Vagina (tissue), 2 donors: ENCODE measurements at regions not wholly inside any gene's neighbourhood (a gene's known extent, or its start where the extent isn't known, plus 50 kb on each side); places are given as distances from the start of the nearest gene placed in this dataset.

Experiments used
- DNase-seq, 2 donors: peaks; one replicate each; pipeline ENCODE4 v3.0.0-alpha.2; 2017; ENCODE audit errors: extremely low spot score in 2 of 2
- H3K27ac ChIP-seq: fragments of 200-600 bp; sonication (generic); one replicate; pipeline ENCODE4 v1.5.1; 2019
- H3K27me3 ChIP-seq: fragments of 200-600 bp; sonication (generic); one replicate; pipeline ENCODE4 v1.5.1; 2019
- H3K36me3 ChIP-seq, 2 donors: fragments of 200-600 bp; sonication (generic); one replicate each; pipeline ENCODE4 v1.5.1; 2017 to 2019
- H3K4me1 ChIP-seq: fragments of 200-600 bp; sonication (generic); one replicate; pipeline ENCODE4 v1.5.1; 2019
- H3K4me3 ChIP-seq, 2 donors: fragments of 200-600 bp; sonication (generic); 1 replicate in 1 of 2; 2 replicates in 1 of 2; pipeline ENCODE4 v1.5.1; 2016 to 2019
- H3K9me3 ChIP-seq: fragments of 200-600 bp; sonication (generic); one replicate; pipeline ENCODE4 v1.5.1; 2019
- POLR2A ChIP-seq, 2 donors: fragments of 450-650 bp; IDR thresholded peaks; one replicate each; pipeline ENCODE4 v1.6.1; 2017; ENCODE audit warnings: antibody characterized with exemption in 2 of 2, mild to moderate bottlenecking in 2 of 2, moderate library complexity in 2 of 2
- POLR2AphosphoS5 ChIP-seq, 2 donors: sonication (generic); formaldehyde crosslinking; IDR thresholded peaks; one replicate each; pipeline ENCODE4 v1.9.0; 2017; ENCODE audit warnings: antibody characterized with exemption in 2 of 2, mild to moderate bottlenecking in 2 of 2, low read depth in 1 of 2; ENCODE audit not compliant: insufficient read depth in 1 of 2
- intact Hi-C: fragments of 100-400 bp; cut with DNase I; formaldehyde crosslinking; loops from one replicate; pipeline ENCODE4 v1.15.1; 2023
- TF ChIP-seq, protein P1 (sequence below), 3 experiments: fragments of 450-650 bp in 2 of 3; fragments of 200-600 bp in 1 of 3; sonication (generic) in 1 of 3; IDR thresholded peaks; one replicate each; pipeline ENCODE4 v1.5.1; 2017 to 2019; ENCODE audit warnings: antibody characterized with exemption in 3 of 3, mild to moderate bottlenecking in 2 of 3, moderate library complexity in 2 of 3

DNA sequence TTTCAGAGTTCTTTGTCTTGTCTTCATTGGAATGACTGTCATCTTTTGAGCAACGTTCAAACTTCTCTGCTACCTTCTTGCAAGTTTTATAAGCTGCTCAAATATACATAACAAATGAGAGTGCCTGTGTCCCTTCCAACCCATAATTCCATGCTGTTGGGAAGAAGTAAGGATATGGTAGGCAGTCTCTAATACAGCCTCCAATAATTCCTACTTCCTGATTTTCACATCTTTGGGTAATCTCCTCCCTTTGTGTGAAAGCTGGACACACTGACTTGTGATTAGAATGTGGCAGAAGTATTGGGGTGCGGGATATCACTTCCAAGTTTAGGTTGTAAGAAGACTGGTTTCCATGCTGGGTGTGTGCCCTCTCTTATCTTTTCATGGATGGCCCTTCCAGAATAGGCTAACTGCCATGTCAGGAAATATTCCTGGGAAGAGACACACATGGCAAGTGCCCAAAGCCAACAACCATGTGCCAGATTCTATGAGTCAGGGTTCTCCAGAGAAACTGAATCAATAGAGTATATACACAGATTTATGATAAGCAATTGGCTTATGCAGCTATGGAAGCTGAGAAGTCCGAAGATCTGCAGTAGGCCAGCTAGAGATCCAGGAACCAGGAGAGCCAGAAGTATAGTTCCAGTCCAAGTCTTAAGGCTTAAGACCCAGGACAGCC, 531.3 kb downstream of the NTRK2 start:
- no peaks in the 10 kb centered on the region for H3K36me3 ChIP-seq
- peaks cover 23% of the 10 kb centered on the region for H3K4me1 ChIP-seq
- peak overlapping the region; percentile 58 for H3K27ac ChIP-seq
- TF ChIP-seq, protein P1, sequence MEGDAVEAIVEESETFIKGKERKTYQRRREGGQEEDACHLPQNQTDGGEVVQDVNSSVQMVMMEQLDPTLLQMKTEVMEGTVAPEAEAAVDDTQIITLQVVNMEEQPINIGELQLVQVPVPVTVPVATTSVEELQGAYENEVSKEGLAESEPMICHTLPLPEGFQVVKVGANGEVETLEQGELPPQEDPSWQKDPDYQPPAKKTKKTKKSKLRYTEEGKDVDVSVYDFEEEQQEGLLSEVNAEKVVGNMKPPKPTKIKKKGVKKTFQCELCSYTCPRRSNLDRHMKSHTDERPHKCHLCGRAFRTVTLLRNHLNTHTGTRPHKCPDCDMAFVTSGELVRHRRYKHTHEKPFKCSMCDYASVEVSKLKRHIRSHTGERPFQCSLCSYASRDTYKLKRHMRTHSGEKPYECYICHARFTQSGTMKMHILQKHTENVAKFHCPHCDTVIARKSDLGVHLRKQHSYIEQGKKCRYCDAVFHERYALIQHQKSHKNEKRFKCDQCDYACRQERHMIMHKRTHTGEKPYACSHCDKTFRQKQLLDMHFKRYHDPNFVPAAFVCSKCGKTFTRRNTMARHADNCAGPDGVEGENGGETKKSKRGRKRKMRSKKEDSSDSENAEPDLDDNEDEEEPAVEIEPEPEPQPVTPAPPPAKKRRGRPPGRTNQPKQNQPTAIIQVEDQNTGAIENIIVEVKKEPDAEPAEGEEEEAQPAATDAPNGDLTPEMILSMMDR (IDR thresholded peaks at IDR 0.05): no peak
- TF ChIP-seq POLR2A (IDR thresholded peaks at IDR 0.05) (no peak), POLR2AphosphoS5 (IDR thresholded peaks at IDR 0.05; ENCODE audit: insufficient read depth in 1 of 2, low read depth in 1 of 2) (no peak)
- H3K9me3 ChIP-seq: no peaks in the 10 kb centered on the region
- no peaks in the 10 kb centered on the region for H3K27me3 ChIP-seq
- intact Hi-C loops: no loop called here
- H3K4me3 ChIP-seq: no peak overlapping the region
- DNase-seq: no peak

DNA sequence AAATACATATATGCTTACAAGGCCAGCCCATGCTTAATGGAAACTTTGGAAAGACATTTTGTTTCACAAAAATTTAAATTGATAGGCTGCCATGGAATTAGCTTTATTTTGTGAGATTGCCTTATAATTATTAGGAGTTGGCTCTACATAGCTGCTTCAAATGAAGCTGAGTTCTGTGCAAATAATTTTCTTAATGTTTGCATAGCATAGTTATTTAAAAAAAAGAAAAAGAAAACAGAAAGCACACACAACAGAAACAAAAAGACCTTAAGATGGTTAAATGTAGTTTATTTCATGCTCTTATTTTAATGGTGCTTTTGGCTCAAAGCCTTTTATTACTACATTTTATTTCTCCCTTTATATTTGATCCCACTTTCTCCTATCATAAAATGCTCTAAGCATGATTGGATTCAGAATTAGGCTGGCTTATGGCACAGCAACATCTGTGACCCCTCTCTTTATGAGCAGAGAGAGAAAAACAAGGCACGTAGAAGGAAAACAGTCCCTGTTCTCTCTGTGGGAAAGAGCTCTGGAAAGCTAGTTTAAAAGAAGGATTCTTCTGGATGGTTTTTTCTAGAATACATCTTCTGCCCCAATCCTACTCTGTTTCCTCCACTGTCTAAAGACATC, 530.5 kb downstream of the NTRK2 start:
- intact Hi-C loops: no loop called here
- DNase-seq: no peak
- Histone ChIP-seq H3K27ac (peak overlapping the region; percentile 58), H3K36me3 (no peaks in the 10 kb centered on the region), H3K27me3 (no peaks in the 10 kb centered on the region), H3K4me3 (no peak overlapping the region), H3K9me3 (no peaks in the 10 kb centered on the region), H3K4me1 (peaks cover 23% of the 10 kb centered on the region)
- TF ChIP-seq, protein P1 (IDR thresholded peaks at IDR 0.05): no peak
- TF ChIP-seq POLR2AphosphoS5 (IDR thresholded peaks at IDR 0.05; ENCODE audit: insufficient read depth in 1 of 2, low read depth in 1 of 2): no peak

DNA sequence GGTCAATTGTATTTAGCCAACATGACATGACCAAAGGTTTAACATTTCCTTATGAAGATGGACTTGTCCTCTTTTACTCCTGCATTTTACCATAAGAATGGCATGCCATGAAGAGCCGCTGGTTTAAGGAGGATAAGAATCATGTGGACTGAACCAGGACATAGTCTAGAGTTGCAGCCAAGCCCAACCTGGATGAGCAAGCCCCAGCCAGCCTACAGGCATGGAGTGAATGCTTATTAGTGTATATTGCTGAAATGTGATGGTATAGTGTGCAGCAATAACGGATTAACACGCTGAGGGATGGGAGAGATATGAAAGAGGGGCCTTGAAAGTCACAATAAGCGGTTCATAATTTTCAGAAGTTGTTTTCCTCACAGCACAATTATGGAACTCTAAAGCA, 523.2 kb downstream of the NTRK2 start:
- DNase-seq: no peak
- intact Hi-C loops: no loop called here
- TF ChIP-seq POLR2AphosphoS5 (IDR thresholded peaks at IDR 0.05; ENCODE audit: insufficient read depth in 1 of 2, low read depth in 1 of 2) (no peak), POLR2A (IDR thresholded peaks at IDR 0.05) (no peak)
- TF ChIP-seq, protein P1 (IDR thresholded peaks at IDR 0.05): no peak

DNA sequence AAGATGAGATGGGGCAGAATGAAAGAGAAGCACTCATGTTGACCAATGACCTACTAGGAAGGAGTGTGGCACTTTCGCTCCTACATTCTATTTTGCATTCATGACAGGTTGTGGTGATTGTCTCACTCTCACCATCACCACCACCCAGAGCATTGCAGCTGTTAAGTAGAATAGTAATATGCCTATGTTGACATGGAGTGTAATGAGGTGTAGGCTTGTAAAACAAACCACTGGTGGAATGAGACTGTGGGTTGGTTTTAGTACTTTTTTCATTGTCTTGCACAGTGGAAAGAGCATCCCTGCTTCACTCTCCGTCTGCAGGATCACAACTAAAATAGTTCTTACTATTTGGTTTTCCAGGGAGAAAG, 516.7 kb downstream of the NTRK2 start:
- no peak overlapping the region for H3K27ac ChIP-seq
- H3K4me1 ChIP-seq: no peaks in the 10 kb centered on the region
- no peaks in the 10 kb centered on the region for H3K36me3 ChIP-seq
- no peak for TF ChIP-seq POLR2AphosphoS5 (IDR thresholded peaks at IDR 0.05; ENCODE audit: insufficient read depth in 1 of 2, low read depth in 1 of 2)
- TF ChIP-seq POLR2A (IDR thresholded peaks at IDR 0.05): no peak
- TF ChIP-seq, protein P1 (IDR thresholded peaks at IDR 0.05): no peak
- intact Hi-C loops: no loop called here
- H3K27me3 ChIP-seq: no peaks in the 10 kb centered on the region
- no peaks in the 10 kb centered on the region for H3K9me3 ChIP-seq
- no peak overlapping the region for H3K4me3 ChIP-seq
- no peak for DNase-seq

More for the DNA sequence above, 523.2 kb downstream of the NTRK2 start:
- no peaks in the 10 kb centered on the region for H3K9me3 ChIP-seq
- H3K27ac ChIP-seq: no peak overlapping the region
- no peaks in the 10 kb centered on the region for H3K4me1 ChIP-seq
- no peaks in the 10 kb centered on the region for H3K36me3 ChIP-seq
- H3K27me3 ChIP-seq: no peaks in the 10 kb centered on the region
- H3K4me3 ChIP-seq: no peak overlapping the region
